22Rv1 (cell line): ENCODE measurements at regions not wholly inside any gene's neighbourhood (a gene's known extent, or its start where the extent isn't known, plus 50 kb on each side); places are given as distances from the start of the nearest gene placed in this dataset.
"Not testable (repeated sequence)": the region's sequence is repeated elsewhere in the genome, so short reads cannot be mapped to it uniquely, and the experiment has no call there.

Experiments used
- ZFX ChIP-seq: fragments of 450-650 bp; IDR thresholded peaks from 2 replicates; pipeline ENCODE4 v1.6.1; 2017; ENCODE audit warnings: antibody characterized with exemption, borderline replicate concordance
- TF ChIP-seq, protein P1 (sequence below): fragments of 450-650 bp; IDR thresholded peaks from 2 replicates; pipeline ENCODE4 v1.5.1; 2017; ENCODE audit warnings: mild to moderate bottlenecking

DNA sequence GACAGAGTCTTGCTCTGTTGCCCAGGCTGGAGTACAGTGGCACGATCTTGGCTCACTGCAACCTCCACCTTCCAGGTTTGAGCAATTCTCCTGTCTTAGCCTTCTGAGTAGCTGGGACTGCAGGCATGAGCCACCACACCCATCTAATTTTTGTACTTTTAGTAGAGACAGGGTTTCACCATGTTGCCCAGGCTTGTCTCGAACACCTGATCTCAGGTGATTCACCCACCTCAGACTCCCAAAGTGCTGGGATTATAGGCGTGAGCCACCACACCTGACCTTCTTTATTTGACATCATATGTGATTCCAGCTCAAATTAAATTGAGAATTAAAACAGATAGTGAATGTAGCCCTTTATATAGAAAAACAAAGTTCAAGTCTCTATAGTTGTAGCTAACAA is 127.2 kb downstream of the CASP12 start:
- TF ChIP-seq, protein P1, sequence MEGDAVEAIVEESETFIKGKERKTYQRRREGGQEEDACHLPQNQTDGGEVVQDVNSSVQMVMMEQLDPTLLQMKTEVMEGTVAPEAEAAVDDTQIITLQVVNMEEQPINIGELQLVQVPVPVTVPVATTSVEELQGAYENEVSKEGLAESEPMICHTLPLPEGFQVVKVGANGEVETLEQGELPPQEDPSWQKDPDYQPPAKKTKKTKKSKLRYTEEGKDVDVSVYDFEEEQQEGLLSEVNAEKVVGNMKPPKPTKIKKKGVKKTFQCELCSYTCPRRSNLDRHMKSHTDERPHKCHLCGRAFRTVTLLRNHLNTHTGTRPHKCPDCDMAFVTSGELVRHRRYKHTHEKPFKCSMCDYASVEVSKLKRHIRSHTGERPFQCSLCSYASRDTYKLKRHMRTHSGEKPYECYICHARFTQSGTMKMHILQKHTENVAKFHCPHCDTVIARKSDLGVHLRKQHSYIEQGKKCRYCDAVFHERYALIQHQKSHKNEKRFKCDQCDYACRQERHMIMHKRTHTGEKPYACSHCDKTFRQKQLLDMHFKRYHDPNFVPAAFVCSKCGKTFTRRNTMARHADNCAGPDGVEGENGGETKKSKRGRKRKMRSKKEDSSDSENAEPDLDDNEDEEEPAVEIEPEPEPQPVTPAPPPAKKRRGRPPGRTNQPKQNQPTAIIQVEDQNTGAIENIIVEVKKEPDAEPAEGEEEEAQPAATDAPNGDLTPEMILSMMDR, result not testable (repeated sequence)
- not testable (repeated sequence) for TF ChIP-seq ZFX
